ENCODE measurements at regions not wholly inside any gene's neighbourhood (a gene's known extent, or its start where the extent isn't known, plus 50 kb on each side); places are given as distances from the start of the nearest gene placed in this dataset.
"Not testable (repeated sequence)": the region's sequence is repeated elsewhere in the genome, so short reads cannot be mapped to it uniquely, and the experiment has no call there.

DNA sequence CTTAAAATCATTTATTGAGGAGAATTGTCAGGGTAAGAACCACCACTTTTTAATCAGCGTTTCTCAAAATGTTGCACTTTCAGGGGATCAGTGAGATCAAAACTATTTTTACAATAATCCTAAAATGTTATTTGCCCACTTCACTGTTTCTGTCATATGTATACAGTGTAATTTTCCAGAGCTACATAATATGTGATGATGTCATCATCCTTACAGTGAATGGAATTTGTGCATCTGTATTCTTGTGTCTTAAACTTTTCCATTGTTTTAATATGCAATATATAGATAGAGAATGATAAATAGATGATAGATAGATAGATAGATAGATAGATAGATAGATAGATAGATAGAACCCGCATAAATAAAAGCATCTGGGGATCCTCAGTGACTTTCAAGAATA is 518.0 kb downstream of the ADCYAP1 start:
- no peak overlapping the region for H3K4me3 ChIP-seq (ENCODE audit: low read depth, low read length)
- TF ChIP-seq, protein P1, sequence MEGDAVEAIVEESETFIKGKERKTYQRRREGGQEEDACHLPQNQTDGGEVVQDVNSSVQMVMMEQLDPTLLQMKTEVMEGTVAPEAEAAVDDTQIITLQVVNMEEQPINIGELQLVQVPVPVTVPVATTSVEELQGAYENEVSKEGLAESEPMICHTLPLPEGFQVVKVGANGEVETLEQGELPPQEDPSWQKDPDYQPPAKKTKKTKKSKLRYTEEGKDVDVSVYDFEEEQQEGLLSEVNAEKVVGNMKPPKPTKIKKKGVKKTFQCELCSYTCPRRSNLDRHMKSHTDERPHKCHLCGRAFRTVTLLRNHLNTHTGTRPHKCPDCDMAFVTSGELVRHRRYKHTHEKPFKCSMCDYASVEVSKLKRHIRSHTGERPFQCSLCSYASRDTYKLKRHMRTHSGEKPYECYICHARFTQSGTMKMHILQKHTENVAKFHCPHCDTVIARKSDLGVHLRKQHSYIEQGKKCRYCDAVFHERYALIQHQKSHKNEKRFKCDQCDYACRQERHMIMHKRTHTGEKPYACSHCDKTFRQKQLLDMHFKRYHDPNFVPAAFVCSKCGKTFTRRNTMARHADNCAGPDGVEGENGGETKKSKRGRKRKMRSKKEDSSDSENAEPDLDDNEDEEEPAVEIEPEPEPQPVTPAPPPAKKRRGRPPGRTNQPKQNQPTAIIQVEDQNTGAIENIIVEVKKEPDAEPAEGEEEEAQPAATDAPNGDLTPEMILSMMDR (IDR thresholded peaks at IDR 0.05; ENCODE audit: low read depth, low read length, missing control alignments), result no peak
- no peak for DNase-seq (ENCODE audit: low read depth)

DNA sequence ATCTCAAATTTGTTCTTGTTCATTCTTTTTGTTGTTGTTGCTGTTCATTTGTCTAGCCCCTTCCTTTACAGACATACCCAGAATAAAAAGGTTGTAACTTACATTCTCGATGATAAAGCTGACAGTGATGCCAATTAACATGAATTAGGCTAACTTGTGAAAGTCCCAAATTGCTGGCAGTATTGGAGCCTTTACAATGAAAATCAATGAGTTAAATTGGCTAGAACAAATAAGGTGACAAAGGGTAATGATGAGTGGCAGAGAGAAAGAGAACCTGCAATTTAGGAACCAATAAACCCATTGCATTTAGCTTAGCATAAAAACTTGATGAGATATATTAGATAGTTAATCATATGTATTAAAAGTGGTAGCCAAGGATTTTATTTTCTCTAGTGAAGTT is 521.0 kb downstream of the ADCYAP1 start:
- H3K4me3 ChIP-seq (ENCODE audit: low read depth, low read length), result no peak overlapping the region
- TF ChIP-seq, protein P1 (IDR thresholded peaks at IDR 0.05; ENCODE audit: low read depth, low read length, missing control alignments), result no peak
- no peak for DNase-seq (ENCODE audit: low read depth)

DNA sequence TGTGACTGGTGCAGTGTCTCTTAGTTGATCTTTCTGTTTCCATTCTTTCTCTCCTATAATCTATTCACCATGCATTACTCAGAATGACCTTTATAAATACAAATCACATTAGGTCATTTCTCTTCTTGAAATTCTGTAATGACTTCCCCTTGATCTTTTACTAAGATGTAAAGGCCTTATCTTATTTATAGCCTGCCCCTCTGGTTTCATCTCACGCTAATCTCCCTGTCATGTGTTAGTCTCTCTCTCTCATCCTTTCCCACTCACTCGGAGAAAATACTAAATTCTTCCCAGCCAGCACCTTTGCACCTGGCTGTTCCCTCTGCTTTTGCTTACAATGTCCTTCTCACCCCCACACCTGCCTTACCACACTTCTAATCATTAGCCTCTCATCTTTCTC is 530.8 kb downstream of the ADCYAP1 start:
- TF ChIP-seq, protein P1 (IDR thresholded peaks at IDR 0.05; ENCODE audit: low read depth, low read length, missing control alignments), result no peak
- no peak for DNase-seq (ENCODE audit: low read depth)
- no peak overlapping the region for H3K4me3 ChIP-seq (ENCODE audit: low read depth, low read length)

GRCh38 chr18:1436199-1436598 is 531.5 kb downstream of the ADCYAP1 start:
- no peak overlapping the region for H3K4me3 ChIP-seq (ENCODE audit: low read depth, low read length)
- TF ChIP-seq, protein P1 (IDR thresholded peaks at IDR 0.05; ENCODE audit: low read depth, low read length, missing control alignments), result no peak
- DNase-seq (ENCODE audit: low read depth), result no peak

DNA sequence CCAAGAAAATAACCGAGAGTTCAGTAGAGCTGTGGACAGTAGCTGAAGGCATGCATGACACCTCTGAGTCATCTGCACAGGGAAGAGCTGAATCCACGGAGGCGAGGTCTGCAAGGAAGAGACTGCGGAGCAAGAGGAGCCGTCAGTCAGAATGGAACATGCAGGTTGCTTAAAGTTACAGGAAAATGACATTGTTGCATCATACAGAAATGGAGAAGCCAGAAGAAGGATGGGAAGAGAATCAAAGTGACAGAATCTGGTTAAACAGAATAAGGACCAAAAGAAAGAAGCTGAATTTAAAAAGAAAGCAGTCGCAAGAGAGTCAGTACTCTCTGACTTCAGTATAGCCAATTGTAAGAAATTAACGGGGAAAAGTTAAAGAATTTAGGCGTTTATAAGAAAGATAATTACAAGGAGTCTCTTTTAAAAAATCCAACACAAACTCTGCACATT is 533.8 kb downstream of the ADCYAP1 start:
- no peak overlapping the region for H3K4me3 ChIP-seq (ENCODE audit: low read depth, low read length)
- DNase-seq (ENCODE audit: low read depth), result no peak
- TF ChIP-seq, protein P1 (IDR thresholded peaks at IDR 0.05; ENCODE audit: low read depth, low read length, missing control alignments), result no peak

DNA sequence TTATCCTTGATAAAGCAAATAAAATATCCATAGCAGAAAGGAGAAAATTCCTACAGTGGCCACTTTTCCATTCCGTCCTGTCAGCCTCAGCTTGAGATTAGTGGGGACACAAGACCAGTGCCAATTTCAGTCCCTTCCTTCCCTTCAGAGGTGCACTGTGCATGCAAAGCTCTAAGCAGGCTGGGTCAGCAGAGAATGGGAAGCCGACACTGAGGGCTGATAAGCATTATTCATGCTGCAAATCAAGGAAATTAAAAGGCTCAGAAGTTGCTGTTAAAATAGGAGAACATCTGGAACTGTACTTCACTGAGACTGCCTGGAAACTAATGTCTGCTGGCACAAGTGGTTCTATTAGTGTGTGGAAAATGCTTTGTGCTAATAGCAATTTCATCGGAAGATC is 534.3 kb downstream of the ADCYAP1 start:
- no peak for DNase-seq (ENCODE audit: low read depth)
- TF ChIP-seq, protein P1 (IDR thresholded peaks at IDR 0.05; ENCODE audit: low read depth, low read length, missing control alignments), result no peak

GRCh38 chr18:1444062-1444461 is 539.4 kb downstream of the ADCYAP1 start:
- H3K4me3 ChIP-seq (ENCODE audit: low read depth, low read length); DNase-seq (ENCODE audit: low read depth): not testable (repeated sequence)

More for the DNA sequence above, 534.3 kb downstream of the ADCYAP1 start:
- H3K4me3 ChIP-seq (ENCODE audit: low read depth, low read length), result no peak overlapping the region

All from GM12864 (cell line).